Astrocyte (in vitro differentiated cells and primary cell): ENCODE measurements at regions not wholly inside any gene's neighbourhood (a gene's known extent, or its start where the extent isn't known, plus 50 kb on each side); places are given as distances from the start of the nearest gene placed in this dataset.

Source experiments
- EZH2 ChIP-seq: IDR thresholded peaks from 2 replicates; pipeline ENCODE4 v1.6.1; 2012; ENCODE audit warnings: mild to moderate bottlenecking, low read length, inconsistent platforms; ENCODE audit not compliant: insufficient read depth
- TF ChIP-seq, protein P1 (sequence below): IDR thresholded peaks from 2 replicates; pipeline ENCODE4 v1.5.1; 2011; ENCODE audit warnings: low read depth, mild to moderate bottlenecking, inconsistent platforms, low read length, moderate library complexity; ENCODE audit not compliant: insufficient read depth

DNA sequence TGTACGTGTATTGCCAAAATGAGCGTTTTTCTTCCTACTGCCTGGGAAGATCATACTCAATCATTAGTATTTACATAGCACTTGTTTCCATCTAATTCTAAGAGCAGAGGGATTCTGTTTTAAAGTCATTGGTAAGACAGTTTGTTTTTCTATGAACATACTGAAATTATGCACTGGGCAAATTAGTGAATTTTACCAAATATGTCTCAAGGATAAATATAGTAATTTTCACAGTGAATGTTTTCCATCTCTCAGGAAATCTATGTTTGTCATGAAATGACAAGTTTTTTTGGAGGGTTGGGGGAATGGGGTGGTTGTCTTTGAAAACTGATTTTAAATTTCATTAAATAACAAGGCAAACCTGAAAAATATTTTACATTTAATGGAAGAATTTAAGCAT is 441.3 kb upstream of the ARRDC3 start:
- TF ChIP-seq, protein P1, sequence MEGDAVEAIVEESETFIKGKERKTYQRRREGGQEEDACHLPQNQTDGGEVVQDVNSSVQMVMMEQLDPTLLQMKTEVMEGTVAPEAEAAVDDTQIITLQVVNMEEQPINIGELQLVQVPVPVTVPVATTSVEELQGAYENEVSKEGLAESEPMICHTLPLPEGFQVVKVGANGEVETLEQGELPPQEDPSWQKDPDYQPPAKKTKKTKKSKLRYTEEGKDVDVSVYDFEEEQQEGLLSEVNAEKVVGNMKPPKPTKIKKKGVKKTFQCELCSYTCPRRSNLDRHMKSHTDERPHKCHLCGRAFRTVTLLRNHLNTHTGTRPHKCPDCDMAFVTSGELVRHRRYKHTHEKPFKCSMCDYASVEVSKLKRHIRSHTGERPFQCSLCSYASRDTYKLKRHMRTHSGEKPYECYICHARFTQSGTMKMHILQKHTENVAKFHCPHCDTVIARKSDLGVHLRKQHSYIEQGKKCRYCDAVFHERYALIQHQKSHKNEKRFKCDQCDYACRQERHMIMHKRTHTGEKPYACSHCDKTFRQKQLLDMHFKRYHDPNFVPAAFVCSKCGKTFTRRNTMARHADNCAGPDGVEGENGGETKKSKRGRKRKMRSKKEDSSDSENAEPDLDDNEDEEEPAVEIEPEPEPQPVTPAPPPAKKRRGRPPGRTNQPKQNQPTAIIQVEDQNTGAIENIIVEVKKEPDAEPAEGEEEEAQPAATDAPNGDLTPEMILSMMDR: no peak
- TF ChIP-seq EZH2: no peak
